Aorta (tissue), 5 donors: ENCODE measurements at regions not wholly inside any gene's neighbourhood (a gene's known extent, or its start where the extent isn't known, plus 50 kb on each side); places are given as distances from the start of the nearest gene placed in this dataset.
"Not testable (repeated sequence)": the region's sequence is repeated elsewhere in the genome, so short reads cannot be mapped to it uniquely, and the experiment has no call there.

Experiments used
- ATAC-seq: fragments of 200-7000 bp; cut with Tn5 transposase; one replicate; pipeline ENCODE4 v1.9.1; 2022; ENCODE audit warnings: moderate library complexity; ENCODE audit not compliant: low FRiP score
- DNase-seq, 2 donors: peaks; one replicate each; pipeline ENCODE4 v3.0.0-alpha.2; 2020
- H3K27ac ChIP-seq, 2 donors: one replicate each; pipeline ENCODE4 v1.5.1; 2013; ENCODE audit warnings: low read length in 2 of 2, mild to moderate bottlenecking in 2 of 2, moderate library complexity in 2 of 2, control low read depth in 1 of 2, inconsistent platforms in 1 of 2, low read depth in 1 of 2
- H3K27me3 ChIP-seq, 2 donors: one replicate each; pipeline ENCODE4 v1.6.1; 2013; ENCODE audit warnings: control low read depth in 1 of 2, low read length in 1 of 2, mild to moderate bottlenecking in 1 of 2, moderate library complexity in 1 of 2; ENCODE audit not compliant: insufficient read depth in 2 of 2, control insufficient read depth in 1 of 2
- H3K36me3 ChIP-seq, 2 donors: one replicate each; pipeline ENCODE4 v1.6.1; 2013; ENCODE audit warnings: control low read depth in 1 of 2, low read length in 1 of 2, mild to moderate bottlenecking in 1 of 2; ENCODE audit not compliant: insufficient read depth in 2 of 2, control insufficient read depth in 1 of 2
- H3K4me1 ChIP-seq, 2 donors: one replicate each; pipeline ENCODE4 v1.6.1; 2013; ENCODE audit warnings: low read length in 2 of 2, control low read depth in 1 of 2, mild to moderate bottlenecking in 1 of 2, moderate library complexity in 1 of 2; ENCODE audit not compliant: insufficient read depth in 2 of 2, control insufficient read depth in 1 of 2
- H3K4me3 ChIP-seq, 2 donors: one replicate each; pipeline ENCODE4 v1.5.1; 2013; ENCODE audit warnings: low read length in 2 of 2, control low read depth in 1 of 2, mild to moderate bottlenecking in 1 of 2
- H3K9me3 ChIP-seq: one replicate; pipeline ENCODE4 v1.6.1; 2013; ENCODE audit warnings: mild to moderate bottlenecking, low read length; ENCODE audit not compliant: control insufficient read depth
- WGBS, 2 donors: extraction: QIAGEN DNeasy Blood & Tissue Kit; methylation state at CpG; one replicate each; pipeline ENCODE4 v1.1.7; 2013; 5-methylcytosine and 5-hydroxymethylcytosine counted together
- intact Hi-C, 2 donors: fragments of 100-400 bp; cut with DNase I; formaldehyde crosslinking; loops; one replicate each; pipeline versions ENCODE4 v1.14.2 to v1.15.0; 2022
- donor health status: healthy with polysubstance abuse.
- donor health status: Bipolar disorder and iron deficiency.
- donor health status: DM: no; HTN: no; CAD: no.
- donor health status: DM: no; HTN: no; CAD: no.
- donor health status: DM: yes; HTN: yes; CAD: no.

DNA sequence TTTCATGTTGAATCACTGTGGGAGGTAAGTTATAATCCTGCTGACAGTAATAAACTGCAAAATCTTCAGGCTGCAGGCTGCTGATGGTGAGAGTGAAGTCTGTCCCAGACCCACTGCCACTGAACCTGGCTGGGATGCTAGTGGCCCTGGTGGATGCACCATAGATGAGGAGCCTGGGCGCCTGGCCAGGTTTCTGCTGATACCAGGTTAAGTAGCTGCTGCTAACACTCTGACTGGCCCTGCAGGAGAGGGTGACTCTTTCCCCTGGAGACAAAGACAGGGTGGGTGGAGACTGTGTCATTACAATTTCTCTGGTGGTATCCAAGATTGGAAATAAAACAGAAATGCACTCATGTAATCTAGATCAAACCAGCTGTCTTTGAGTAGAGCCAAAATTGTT, 287.0 kb downstream of the RPIA start:
- H3K27ac ChIP-seq, H3K27me3 ChIP-seq, intact Hi-C loops, H3K4me1 ChIP-seq, H3K4me3 ChIP-seq, H3K36me3 ChIP-seq, H3K9me3 ChIP-seq, ATAC-seq, DNase-seq: not testable (repeated sequence)
- 58 to 64% methylated on average over 1 of the region's 1 CpG for WGBS, 2 donors

DNA sequence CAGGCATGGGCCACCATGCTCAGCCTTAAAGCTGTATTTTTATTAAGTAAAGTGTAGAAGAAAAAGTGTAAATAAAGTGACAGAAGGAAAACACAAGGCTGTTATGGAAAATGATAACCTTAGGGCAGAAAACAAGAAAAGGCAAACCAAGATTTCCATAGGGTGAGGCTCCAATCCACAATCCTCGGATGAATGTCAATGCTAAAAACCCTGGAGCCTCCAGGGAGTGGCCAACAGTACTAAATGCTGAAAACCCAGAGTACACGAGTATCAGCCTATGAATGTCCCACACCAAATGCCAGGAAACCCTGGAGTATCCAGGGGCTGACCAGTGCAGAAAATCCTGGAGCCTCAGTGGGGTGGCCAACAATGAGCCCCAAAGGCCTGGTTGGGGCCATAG, 292.6 kb downstream of the RPIA start:
- H3K4me1 ChIP-seq, H3K9me3 ChIP-seq, H3K36me3 ChIP-seq, H3K27ac ChIP-seq, H3K4me3 ChIP-seq, H3K27me3 ChIP-seq, ATAC-seq, DNase-seq, intact Hi-C loops: not testable (repeated sequence)
- 70% methylated on average over 2 of the region's 2 CpGs for WGBS, 2 donors

DNA sequence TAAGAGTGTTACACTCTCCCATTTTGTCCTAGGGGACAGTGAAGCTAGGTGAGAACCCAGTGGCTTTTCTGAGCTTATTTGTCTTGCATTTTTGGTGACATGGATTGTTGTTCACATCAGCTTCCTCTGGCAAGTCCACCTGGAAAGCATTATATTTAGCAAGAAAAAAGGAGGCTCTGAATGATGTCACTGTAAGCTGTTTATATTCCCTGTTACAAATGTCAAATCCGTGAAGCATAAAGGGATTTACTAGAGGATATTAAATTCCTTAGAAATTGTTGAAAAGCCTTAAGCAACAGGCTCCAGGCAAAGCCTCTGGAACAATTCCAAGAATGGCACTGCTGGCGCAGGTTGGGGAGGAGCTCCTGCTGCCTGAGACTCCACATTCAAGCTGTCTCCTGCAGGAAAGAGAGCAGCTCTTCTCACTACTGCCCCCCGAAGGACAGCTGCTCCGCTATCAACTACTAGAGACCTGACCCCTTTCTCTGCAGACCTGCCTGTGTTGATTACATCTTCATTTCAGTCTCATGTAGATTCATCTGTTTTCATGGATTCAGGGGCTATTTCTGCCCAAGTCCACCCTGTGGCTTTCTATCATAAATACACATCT, 295.4 kb downstream of the RPIA start:
- H3K36me3 ChIP-seq, H3K4me3 ChIP-seq, H3K27me3 ChIP-seq, H3K4me1 ChIP-seq, H3K27ac ChIP-seq, ATAC-seq, intact Hi-C loops, DNase-seq, H3K9me3 ChIP-seq: not testable (repeated sequence)
- 3 to 4% methylated on average over 4 of the region's 4 CpGs for WGBS, 2 donors

DNA sequence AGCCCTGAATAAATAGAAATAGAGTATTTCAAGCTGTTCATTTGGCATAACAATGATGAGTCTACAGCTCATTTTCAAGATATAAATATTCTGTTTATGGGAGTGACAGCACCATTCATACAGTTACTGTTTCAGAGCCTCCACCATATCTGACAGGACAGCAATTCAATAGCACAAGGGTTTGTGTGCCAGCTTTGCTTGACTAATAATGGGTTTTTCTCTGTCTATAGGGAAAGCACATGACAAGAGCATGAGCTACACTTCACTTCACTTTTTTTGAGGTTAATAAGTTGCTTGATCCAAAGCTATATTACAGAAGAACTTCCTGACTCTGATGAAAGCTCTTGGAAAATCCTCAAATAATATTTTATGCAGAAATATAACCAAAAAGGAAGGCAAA, 297.1 kb downstream of the RPIA start:
- H3K36me3 ChIP-seq, DNase-seq, H3K9me3 ChIP-seq, H3K27me3 ChIP-seq, intact Hi-C loops, H3K4me3 ChIP-seq, H3K27ac ChIP-seq, H3K4me1 ChIP-seq, ATAC-seq: not testable (repeated sequence)

DNA sequence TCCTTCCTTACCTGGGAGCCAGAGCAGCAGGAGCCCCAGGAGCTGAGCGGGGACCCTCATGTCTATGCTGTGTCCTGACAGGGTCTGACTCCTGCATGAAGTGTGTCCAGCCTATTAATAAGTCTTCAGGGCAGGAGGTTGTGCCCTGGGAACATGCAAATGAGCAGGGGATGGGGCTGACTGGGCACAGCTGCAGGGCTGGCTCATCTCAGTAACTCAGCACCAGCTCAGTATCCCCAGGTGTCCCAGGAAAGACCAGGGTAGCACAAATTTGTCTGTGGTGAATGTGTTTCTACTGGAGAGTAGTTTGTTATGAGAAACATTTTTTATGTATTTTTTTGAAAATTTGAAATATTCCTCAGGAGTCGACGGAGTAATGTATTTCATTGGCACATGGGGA, 301.3 kb downstream of the RPIA start:
- not testable (repeated sequence) for DNase-seq

DNA sequence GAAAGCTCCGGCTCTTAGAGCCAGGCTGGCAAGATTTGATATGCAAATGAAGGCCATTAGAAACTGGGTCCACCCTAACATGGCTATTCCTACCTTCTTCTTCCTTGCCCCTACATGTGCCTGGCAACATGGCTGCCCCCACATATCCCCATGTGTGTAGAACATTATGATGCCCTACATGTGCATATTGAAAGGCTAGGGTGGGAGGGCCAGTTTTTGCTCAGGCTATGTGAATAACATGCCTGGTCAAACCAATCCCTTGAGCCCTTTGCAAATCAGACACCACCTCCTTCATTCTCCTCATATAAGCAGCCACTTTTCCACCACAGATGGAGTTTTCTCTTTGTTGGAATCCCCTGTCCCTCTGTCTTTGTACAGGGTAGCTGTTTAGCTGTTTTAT, 303.4 kb downstream of the RPIA start:
- H3K4me1 ChIP-seq, H3K4me3 ChIP-seq, H3K9me3 ChIP-seq, H3K36me3 ChIP-seq, intact Hi-C loops, H3K27ac ChIP-seq, H3K27me3 ChIP-seq, ATAC-seq, DNase-seq: not testable (repeated sequence)
- no CpG with 5 or more reads among the region's 1 CpG for WGBS, 2 donors

More for the DNA sequence above, 301.3 kb downstream of the RPIA start:
- H3K4me3 ChIP-seq, H3K36me3 ChIP-seq, ATAC-seq, H3K27ac ChIP-seq, H3K27me3 ChIP-seq, intact Hi-C loops, H3K9me3 ChIP-seq, H3K4me1 ChIP-seq: not testable (repeated sequence)
- WGBS, 2 donors, result 71 to 72% methylated on average over 3 of the region's 3 CpGs

DNA sequence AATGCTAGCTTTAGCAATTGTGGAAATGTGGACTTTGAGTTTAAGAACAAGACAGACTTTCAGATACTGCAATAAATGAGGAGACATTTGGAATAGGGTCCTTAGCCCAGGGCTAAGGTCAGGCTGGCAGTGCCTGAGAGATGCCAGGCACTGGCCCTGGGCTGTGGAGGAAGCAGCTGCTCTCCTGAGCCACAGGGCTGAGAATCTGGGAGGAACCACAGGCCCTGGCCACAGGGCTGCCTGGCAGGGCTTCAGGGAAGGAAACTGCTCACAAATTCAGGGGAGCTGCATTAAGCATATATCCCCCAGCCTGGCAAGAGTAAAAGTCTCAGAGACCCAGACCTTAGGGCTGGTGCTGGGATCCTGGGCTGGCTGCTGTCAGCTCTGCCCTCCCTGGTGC, 305.1 kb downstream of the RPIA start:
- H3K4me3 ChIP-seq, H3K4me1 ChIP-seq, ATAC-seq, DNase-seq, H3K9me3 ChIP-seq, H3K27me3 ChIP-seq, H3K36me3 ChIP-seq, H3K27ac ChIP-seq, intact Hi-C loops: not testable (repeated sequence)

DNA sequence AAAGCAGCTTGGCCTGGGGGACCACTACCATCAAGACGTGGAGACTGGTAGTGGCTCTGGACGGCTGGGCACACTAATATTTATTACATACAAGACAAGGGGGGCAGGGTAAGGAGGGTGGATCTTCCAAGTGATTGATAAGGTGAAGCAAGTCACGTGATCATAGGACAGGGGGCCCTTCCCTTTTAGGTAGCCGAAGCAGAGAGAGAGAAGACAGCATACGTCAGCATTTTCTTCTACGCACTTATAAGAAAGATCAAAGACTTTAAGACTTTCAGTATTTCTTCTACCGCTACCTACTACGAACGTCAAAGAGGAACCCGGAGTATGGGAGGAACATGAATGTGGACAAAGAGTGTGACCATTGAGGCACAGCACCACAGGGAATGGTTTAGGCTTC, 307.9 kb downstream of the RPIA start:
- DNase-seq (no peak), ATAC-seq (no peak)
- H3K27ac ChIP-seq, result no peak overlapping the region
- H3K9me3 ChIP-seq, result peaks cover 2% of the 10 kb centered on the region
- no peak overlapping the region for H3K4me3 ChIP-seq
- no peaks in the 10 kb centered on the region for H3K4me1 ChIP-seq
- H3K36me3 ChIP-seq, result no peaks in the 10 kb centered on the region
- H3K27me3 ChIP-seq, result peaks cover 0 to 2% of the 10 kb centered on the region in 2 donors
- 86 to 87% methylated on average over 10 of the region's 10 CpGs for WGBS, 2 donors
- intact Hi-C loops, result no loop called here

DNA sequence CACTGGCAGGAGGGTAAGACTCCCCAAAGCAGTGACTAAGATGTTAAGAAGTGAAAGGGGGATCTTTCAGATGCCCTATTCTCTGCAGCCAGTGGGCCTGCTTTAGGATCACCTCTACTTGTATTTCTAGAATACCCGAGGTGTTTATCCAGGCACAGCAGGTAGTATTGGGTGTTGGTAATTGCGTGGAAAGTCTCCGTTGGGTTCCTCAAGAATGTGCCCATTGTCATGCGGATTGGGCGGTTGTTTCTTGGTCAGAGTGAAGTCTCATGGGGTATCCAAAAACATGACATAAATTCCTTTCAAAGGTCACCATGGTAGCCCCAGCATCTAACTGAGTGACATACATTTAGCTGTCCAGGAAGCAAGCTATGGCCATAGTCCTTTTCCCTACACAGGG, 308.8 kb downstream of the RPIA start:
- Histone ChIP-seq H3K9me3 (peaks cover 2% of the 10 kb centered on the region), H3K4me3 (no peak overlapping the region), H3K27me3 (peaks cover 0 to 2% of the 10 kb centered on the region in 2 donors), H3K36me3 (no peaks in the 10 kb centered on the region), H3K4me1 (no peaks in the 10 kb centered on the region), H3K27ac (no peak overlapping the region)
- intact Hi-C loops, result no loop called here
- 63 to 66% methylated on average over 5 of the region's 5 CpGs for WGBS, 2 donors
- ATAC-seq (no peak), DNase-seq (no peak)
